ENCODE measurements at regions not wholly inside any gene's neighbourhood (a gene's known extent, or its start where the extent isn't known, plus 50 kb on each side); places are given as distances from the start of the nearest gene placed in this dataset.

DNA sequence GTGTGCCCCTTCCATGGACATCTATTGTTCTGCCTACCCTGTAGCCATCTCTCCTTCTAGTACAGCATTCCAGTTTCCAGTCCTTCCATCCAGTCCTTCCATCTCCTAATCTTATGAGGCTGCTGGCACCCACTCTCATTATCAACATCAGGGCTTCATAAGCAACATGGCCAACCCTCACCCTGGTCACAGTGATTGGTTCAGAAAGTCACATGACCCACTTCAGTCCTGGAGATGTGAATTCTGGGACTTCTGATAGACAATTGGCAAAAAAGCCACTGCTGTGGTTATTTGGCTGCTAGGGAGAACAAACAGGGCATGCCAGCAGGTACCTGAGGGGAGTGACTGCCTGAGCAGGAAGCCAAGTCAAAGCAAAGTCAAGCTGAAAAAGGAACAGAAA, 164.7 kb upstream of the C16orf82 start:
- ChIA-PET POLR2A (no interaction called here), CTCF (interaction anchor here (0.8 kb wide), 1 partner anchor 208 kb away, joined by 4 read pairs; no protein-coding TSS in a partner anchor)
- no peaks in the 10 kb centered on the region for H3K27me3 Mint-ChIP-seq (ENCODE audit: low read depth)
- peaks cover 11% of the 10 kb centered on the region; the same call in 1 of the 2 replicates for H3K4me1 Mint-ChIP-seq
- DNase-seq (ENCODE audit: low spot score) (no peak), ATAC-seq (no peak)
- TF ChIP-seq ZNF138 (CRISPR knock-in tag; conservative IDR thresholded peaks at IDR 0.05) = no peak
- TF ChIP-seq, protein P1, sequence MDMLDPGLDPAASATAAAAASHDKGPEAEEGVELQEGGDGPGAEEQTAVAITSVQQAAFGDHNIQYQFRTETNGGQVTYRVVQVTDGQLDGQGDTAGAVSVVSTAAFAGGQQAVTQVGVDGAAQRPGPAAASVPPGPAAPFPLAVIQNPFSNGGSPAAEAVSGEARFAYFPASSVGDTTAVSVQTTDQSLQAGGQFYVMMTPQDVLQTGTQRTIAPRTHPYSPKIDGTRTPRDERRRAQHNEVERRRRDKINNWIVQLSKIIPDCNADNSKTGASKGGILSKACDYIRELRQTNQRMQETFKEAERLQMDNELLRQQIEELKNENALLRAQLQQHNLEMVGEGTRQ (CRISPR knock-in tag; IDR thresholded peaks at IDR 0.05) = 0 out of 2 replicates have a peak, but pooled peaks have one; percentile 27
- H3K4me3 Mint-ChIP-seq = no peak overlapping the region
- no peaks in the 10 kb centered on the region for H3K36me3 Mint-ChIP-seq
- H3K27ac Mint-ChIP-seq = no peak overlapping the region
- no peaks in the 10 kb centered on the region for H3K9me3 Mint-ChIP-seq

DNA sequence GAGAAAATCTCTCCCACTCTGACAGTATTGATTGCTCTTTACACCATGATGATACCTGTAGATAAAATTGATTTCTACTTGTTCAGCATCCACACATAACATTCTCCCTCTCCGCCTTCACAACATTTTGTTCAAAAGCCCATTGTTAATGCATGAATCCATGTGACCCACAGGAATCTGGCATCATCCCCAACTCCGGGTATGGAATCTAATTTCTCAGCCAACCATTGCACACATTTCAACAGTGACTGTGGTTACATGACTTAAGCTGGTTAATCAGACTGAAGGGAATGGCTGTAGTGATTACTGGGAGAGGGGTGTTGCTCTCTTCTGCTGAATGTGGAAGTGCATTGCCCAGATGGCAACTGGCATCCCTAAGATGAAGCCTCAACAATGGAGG, 161.4 kb upstream of the C16orf82 start:
- DNase-seq (ENCODE audit: low spot score) = no peak
- Mint-ChIP-seq H3K4me1 (peaks cover 9% of the 10 kb centered on the region; the same call in 1 of the 2 replicates), H3K27me3 (ENCODE audit: low read depth) (no peaks in the 10 kb centered on the region), H3K4me3 (no peak overlapping the region), H3K36me3 (no peaks in the 10 kb centered on the region), H3K9me3 (no peaks in the 10 kb centered on the region), H3K27ac (no peak overlapping the region)
- ATAC-seq = no peak
- TF ChIP-seq, protein P2, sequence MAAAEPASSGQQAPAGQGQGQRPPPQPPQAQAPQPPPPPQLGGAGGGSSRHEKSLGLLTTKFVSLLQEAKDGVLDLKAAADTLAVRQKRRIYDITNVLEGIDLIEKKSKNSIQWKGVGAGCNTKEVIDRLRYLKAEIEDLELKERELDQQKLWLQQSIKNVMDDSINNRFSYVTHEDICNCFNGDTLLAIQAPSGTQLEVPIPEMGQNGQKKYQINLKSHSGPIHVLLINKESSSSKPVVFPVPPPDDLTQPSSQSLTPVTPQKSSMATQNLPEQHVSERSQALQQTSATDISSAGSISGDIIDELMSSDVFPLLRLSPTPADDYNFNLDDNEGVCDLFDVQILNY (CRISPR knock-in tag; IDR thresholded peaks at IDR 0.05) = no peak
- TF ChIP-seq ZNF396 (CRISPR knock-in tag; IDR thresholded peaks at IDR 0.05; ENCODE audit: borderline replicate concordance) (no peak), HMGA2 (CRISPR knock-in tag; IDR thresholded peaks at IDR 0.05) (no peak), TEAD1 (CRISPR knock-in tag; IDR thresholded peaks at IDR 0.05) (no peak), IRF2 (CRISPR knock-in tag; IDR thresholded peaks at IDR 0.05; ENCODE audit: borderline replicate concordance, low read depth) (no peak)
- TF ChIP-seq, protein P3, sequence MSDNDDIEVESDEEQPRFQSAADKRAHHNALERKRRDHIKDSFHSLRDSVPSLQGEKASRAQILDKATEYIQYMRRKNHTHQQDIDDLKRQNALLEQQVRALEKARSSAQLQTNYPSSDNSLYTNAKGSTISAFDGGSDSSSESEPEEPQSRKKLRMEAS (CRISPR knock-in tag; IDR thresholded peaks at IDR 0.05) = no peak
- ChIA-PET POLR2A (no interaction called here), CTCF (no interaction called here)

DNA sequence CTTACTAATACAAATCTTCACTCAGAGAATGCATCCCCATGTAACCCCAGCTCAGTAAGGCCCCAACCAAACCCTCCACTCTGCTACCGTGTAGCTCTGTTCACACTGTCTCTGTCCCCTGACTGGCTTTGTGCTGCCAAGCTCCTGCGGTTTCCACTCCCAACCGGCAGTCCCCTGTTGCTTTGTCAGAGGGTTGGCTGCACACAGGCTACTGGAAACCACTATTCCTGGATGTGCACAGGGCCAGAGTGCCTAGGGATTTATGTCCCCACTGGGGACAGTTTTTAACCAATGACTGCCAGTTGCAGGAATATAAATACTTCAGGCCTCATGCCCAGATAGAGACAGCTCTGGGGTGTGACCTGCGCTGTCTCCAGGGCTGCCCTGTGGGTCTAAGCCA, 157.1 kb upstream of the C16orf82 start:
- Mint-ChIP-seq H3K4me3 (no peak overlapping the region), H3K36me3 (no peaks in the 10 kb centered on the region), H3K27ac (no peak overlapping the region), H3K27me3 (ENCODE audit: low read depth) (no peaks in the 10 kb centered on the region), H3K4me1 (no peaks in the 10 kb centered on the region), H3K9me3 (no peaks in the 10 kb centered on the region)
- no peak for DNase-seq (ENCODE audit: low spot score)
- CTCF ChIA-PET = no interaction called here
- POLR2A ChIA-PET = no interaction called here
- ATAC-seq = no peak
- TF ChIP-seq ZNF671 (CRISPR knock-in tag; IDR thresholded peaks at IDR 0.05) = no peak
- no peak for TF ChIP-seq TEAD1 (CRISPR knock-in tag; IDR thresholded peaks at IDR 0.05)
- TF ChIP-seq, protein P4, sequence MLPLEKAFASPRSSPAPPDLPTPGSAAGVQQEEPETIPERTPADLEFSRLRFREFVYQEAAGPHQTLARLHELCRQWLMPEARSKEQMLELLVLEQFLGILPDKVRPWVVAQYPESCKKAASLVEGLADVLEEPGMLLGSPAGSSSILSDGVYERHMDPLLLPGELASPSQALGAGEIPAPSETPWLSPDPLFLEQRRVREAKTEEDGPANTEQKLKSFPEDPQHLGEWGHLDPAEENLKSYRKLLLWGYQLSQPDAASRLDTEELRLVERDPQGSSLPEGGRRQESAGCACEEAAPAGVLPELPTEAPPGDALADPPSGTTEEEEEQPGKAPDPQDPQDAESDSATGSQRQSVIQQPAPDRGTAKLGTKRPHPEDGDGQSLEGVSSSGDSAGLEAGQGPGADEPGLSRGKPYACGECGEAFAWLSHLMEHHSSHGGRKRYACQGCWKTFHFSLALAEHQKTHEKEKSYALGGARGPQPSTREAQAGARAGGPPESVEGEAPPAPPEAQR (CRISPR knock-in tag; IDR thresholded peaks at IDR 0.05) = no peak
- no peak for TF ChIP-seq PRRX2 (CRISPR knock-in tag; IDR thresholded peaks at IDR 0.05)
- TF ChIP-seq, protein P5, sequence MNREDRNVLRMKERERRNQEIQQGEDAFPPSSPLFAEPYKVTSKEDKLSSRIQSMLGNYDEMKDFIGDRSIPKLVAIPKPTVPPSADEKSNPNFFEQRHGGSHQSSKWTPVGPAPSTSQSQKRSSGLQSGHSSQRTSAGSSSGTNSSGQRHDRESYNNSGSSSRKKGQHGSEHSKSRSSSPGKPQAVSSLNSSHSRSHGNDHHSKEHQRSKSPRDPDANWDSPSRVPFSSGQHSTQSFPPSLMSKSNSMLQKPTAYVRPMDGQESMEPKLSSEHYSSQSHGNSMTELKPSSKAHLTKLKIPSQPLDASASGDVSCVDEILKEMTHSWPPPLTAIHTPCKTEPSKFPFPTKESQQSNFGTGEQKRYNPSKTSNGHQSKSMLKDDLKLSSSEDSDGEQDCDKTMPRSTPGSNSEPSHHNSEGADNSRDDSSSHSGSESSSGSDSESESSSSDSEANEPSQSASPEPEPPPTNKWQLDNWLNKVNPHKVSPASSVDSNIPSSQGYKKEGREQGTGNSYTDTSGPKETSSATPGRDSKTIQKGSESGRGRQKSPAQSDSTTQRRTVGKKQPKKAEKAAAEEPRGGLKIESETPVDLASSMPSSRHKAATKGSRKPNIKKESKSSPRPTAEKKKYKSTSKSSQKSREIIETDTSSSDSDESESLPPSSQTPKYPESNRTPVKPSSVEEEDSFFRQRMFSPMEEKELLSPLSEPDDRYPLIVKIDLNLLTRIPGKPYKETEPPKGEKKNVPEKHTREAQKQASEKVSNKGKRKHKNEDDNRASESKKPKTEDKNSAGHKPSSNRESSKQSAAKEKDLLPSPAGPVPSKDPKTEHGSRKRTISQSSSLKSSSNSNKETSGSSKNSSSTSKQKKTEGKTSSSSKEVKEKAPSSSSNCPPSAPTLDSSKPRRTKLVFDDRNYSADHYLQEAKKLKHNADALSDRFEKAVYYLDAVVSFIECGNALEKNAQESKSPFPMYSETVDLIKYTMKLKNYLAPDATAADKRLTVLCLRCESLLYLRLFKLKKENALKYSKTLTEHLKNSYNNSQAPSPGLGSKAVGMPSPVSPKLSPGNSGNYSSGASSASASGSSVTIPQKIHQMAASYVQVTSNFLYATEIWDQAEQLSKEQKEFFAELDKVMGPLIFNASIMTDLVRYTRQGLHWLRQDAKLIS (CRISPR knock-in tag; IDR thresholded peaks at IDR 0.05; ENCODE audit: borderline replicate concordance) = no peak
- TF ChIP-seq GRHL2 (CRISPR knock-in tag; IDR thresholded peaks at IDR 0.05; ENCODE audit: insufficient replicate concordance, severe bottlenecking) = no peak
- TF ChIP-seq, protein P6, sequence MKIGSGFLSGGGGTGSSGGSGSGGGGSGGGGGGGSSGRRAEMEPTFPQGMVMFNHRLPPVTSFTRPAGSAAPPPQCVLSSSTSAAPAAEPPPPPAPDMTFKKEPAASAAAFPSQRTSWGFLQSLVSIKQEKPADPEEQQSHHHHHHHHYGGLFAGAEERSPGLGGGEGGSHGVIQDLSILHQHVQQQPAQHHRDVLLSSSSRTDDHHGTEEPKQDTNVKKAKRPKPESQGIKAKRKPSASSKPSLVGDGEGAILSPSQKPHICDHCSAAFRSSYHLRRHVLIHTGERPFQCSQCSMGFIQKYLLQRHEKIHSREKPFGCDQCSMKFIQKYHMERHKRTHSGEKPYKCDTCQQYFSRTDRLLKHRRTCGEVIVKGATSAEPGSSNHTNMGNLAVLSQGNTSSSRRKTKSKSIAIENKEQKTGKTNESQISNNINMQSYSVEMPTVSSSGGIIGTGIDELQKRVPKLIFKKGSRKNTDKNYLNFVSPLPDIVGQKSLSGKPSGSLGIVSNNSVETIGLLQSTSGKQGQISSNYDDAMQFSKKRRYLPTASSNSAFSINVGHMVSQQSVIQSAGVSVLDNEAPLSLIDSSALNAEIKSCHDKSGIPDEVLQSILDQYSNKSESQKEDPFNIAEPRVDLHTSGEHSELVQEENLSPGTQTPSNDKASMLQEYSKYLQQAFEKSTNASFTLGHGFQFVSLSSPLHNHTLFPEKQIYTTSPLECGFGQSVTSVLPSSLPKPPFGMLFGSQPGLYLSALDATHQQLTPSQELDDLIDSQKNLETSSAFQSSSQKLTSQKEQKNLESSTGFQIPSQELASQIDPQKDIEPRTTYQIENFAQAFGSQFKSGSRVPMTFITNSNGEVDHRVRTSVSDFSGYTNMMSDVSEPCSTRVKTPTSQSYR (CRISPR knock-in tag; IDR thresholded peaks at IDR 0.05) = no peak
- no peak for TF ChIP-seq FOXP1 (CRISPR knock-in tag; IDR thresholded peaks at IDR 0.05; ENCODE audit: borderline replicate concordance)
- TF ChIP-seq, protein P7, sequence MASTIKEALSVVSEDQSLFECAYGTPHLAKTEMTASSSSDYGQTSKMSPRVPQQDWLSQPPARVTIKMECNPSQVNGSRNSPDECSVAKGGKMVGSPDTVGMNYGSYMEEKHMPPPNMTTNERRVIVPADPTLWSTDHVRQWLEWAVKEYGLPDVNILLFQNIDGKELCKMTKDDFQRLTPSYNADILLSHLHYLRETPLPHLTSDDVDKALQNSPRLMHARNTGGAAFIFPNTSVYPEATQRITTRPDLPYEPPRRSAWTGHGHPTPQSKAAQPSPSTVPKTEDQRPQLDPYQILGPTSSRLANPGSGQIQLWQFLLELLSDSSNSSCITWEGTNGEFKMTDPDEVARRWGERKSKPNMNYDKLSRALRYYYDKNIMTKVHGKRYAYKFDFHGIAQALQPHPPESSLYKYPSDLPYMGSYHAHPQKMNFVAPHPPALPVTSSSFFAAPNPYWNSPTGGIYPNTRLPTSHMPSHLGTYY (CRISPR knock-in tag; IDR thresholded peaks at IDR 0.05) = no peak
- TF ChIP-seq, protein P8, sequence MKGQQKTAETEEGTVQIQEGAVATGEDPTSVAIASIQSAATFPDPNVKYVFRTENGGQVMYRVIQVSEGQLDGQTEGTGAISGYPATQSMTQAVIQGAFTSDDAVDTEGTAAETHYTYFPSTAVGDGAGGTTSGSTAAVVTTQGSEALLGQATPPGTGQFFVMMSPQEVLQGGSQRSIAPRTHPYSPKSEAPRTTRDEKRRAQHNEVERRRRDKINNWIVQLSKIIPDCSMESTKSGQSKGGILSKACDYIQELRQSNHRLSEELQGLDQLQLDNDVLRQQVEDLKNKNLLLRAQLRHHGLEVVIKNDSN (CRISPR knock-in tag; IDR thresholded peaks at IDR 0.05) = no peak
- no peak for TF ChIP-seq ZNF396 (CRISPR knock-in tag; IDR thresholded peaks at IDR 0.05; ENCODE audit: borderline replicate concordance)
- TF ChIP-seq ETV6 (CRISPR knock-in tag; IDR thresholded peaks at IDR 0.05) = no peak
- TF ChIP-seq CBFB (CRISPR knock-in tag; IDR thresholded peaks at IDR 0.05; ENCODE audit: low read depth) = no peak
